Prostate gland (tissue), 2 donors: ENCODE measurements at regions not wholly inside any gene's neighbourhood (a gene's known extent, or its start where the extent isn't known, plus 50 kb on each side); places are given as distances from the start of the nearest gene placed in this dataset.

ENCODE experiments used
- DNase-seq: peaks from one replicate; pipeline ENCODE4 v3.0.0-alpha.2; 2019; ENCODE audit warnings: low spot score
- H3K27ac ChIP-seq, 2 donors: fragments of 200-600 bp; sonication (generic); 2 replicates each; pipeline ENCODE4 v1.5.1; 2017 to 2019
- H3K27me3 ChIP-seq: fragments of 200-600 bp; sonication (generic); replicated peaks from 2 replicates; pipeline ENCODE4 v1.5.1; 2019; ENCODE audit not compliant: insufficient read depth
- H3K36me3 ChIP-seq, 2 donors: fragments of 200-600 bp; sonication (generic); 1 replicate in 1 of 2; 2 replicates in 1 of 2; pipeline versions ENCODE4 v1.5.1 to v1.8.1; 2017 to 2019
- H3K4me1 ChIP-seq: fragments of 200-600 bp; sonication (generic); replicated peaks from 2 replicates; pipeline ENCODE4 v1.5.1; 2019
- H3K4me3 ChIP-seq, 2 donors: fragments of 200-600 bp; sonication (generic); 2 replicates each; pipeline ENCODE4 v1.5.1; 2017 to 2019
- H3K9me3 ChIP-seq: fragments of 200-600 bp; sonication (generic); 2 replicates; pipeline ENCODE4 v1.5.1; 2017
- CTCF ChIP-seq, 4 experiments: fragments of 200-600 bp in 2 of 4; fragments of 450-650 bp in 2 of 4; sonication (generic) in 2 of 4; IDR thresholded peaks; 1 replicate in 3 of 4; 2 replicates in 1 of 4; pipeline ENCODE4 v1.5.1; 2016 to 2019; ENCODE audit warnings: antibody characterized with exemption in 4 of 4, mild to moderate bottlenecking in 2 of 4, moderate library complexity in 2 of 4
- POLR2A ChIP-seq: fragments of 450-650 bp; IDR thresholded peaks from one replicate; pipeline ENCODE4 v1.6.1; 2016; ENCODE audit warnings: antibody characterized with exemption, mild to moderate bottlenecking
- POLR2AphosphoS5 ChIP-seq: sonication (generic); formaldehyde crosslinking; IDR thresholded peaks from one replicate; pipeline ENCODE4 v1.6.1; 2017; ENCODE audit warnings: antibody characterized with exemption
- WGBS: methylation state at CpG from one replicate; pipeline ENCODE4 v1.1.5; 2018; 5-methylcytosine and 5-hydroxymethylcytosine counted together
- intact Hi-C: fragments of 100-400 bp; cut with DNase I; formaldehyde crosslinking; loops from one replicate; pipeline ENCODE4 v1.14.2; 2022

- TF ChIP-seq POLR2A (no peak), CTCF (IDR thresholded peaks at IDR 0.05) (no peak), POLR2AphosphoS5 (no peak)
- Histone ChIP-seq H3K9me3 (no peaks in the 10 kb centered on the region), H3K27me3 (no peaks in the 10 kb centered on the region), H3K4me3 (no peak overlapping the region), H3K27ac (no peak overlapping the region), H3K36me3 (no peaks in the 10 kb centered on the region), H3K4me1 (no peaks in the 10 kb centered on the region)
- intact Hi-C loops, result no loop called here
- DNase-seq, result no peak
These were observed 102.6 kb upstream of the RSPO3 start for GRCh38 chr6:127015858-127016257.

GRCh38 chr6:127019828-127020227 is 98.6 kb upstream of the RSPO3 start:
- intact Hi-C loops, result no loop called here

GRCh38 chr6:127022302-127022701 is 96.2 kb upstream of the RSPO3 start:
- Histone ChIP-seq H3K4me1 (no peaks in the 10 kb centered on the region), H3K27me3 (no peaks in the 10 kb centered on the region), H3K9me3 (no peaks in the 10 kb centered on the region), H3K27ac (no peak overlapping the region), H3K4me3 (no peak overlapping the region), H3K36me3 (no peaks in the 10 kb centered on the region)
- TF ChIP-seq POLR2A (no peak), POLR2AphosphoS5 (peak; percentile 30), CTCF (IDR thresholded peaks at IDR 0.05) (no peak)
- whole genome bisulfite sequencing, result 15% methylated on average over 7 of the region's 7 CpGs
- DNase-seq, result peak; percentile 15
- intact Hi-C loops, result no loop called here

More at GRCh38 chr6:127019828-127020227, 98.6 kb upstream of the RSPO3 start:
- Histone ChIP-seq H3K9me3 (no peaks in the 10 kb centered on the region), H3K27ac (no peak overlapping the region), H3K27me3 (no peaks in the 10 kb centered on the region), H3K36me3 (no peaks in the 10 kb centered on the region), H3K4me1 (no peaks in the 10 kb centered on the region), H3K4me3 (no peak overlapping the region)
- 86% methylated on average over 1 of the region's 1 CpG for WGBS
- DNase-seq, result no peak
- no peak for TF ChIP-seq CTCF (IDR thresholded peaks at IDR 0.05)
- TF ChIP-seq POLR2AphosphoS5, result no peak
- no peak for TF ChIP-seq POLR2A

- Histone ChIP-seq H3K27ac (no peak overlapping the region), H3K4me3 (no peak overlapping the region), H3K36me3 (no peaks in the 10 kb centered on the region), H3K4me1 (no peaks in the 10 kb centered on the region), H3K27me3 (no peaks in the 10 kb centered on the region), H3K9me3 (no peaks in the 10 kb centered on the region)
- intact Hi-C loops, result no loop called here
- no peak for DNase-seq
- no peak for TF ChIP-seq CTCF (IDR thresholded peaks at IDR 0.05)
- TF ChIP-seq POLR2A, result no peak
- TF ChIP-seq POLR2AphosphoS5, result no peak
- 79% methylated on average over 1 of the region's 1 CpG for WGBS
These were observed 95.3 kb upstream of the RSPO3 start for GRCh38 chr6:127023001-127023778.

- WGBS, result 55% methylated on average over 1 of the region's 1 CpG
- intact Hi-C loops, result no loop called here
These were observed 92.2 kb upstream of the RSPO3 start for GRCh38 chr6:127026247-127026646.

More at GRCh38 chr6:127026247-127026646, 92.2 kb upstream of the RSPO3 start:
- DNase-seq, result no peak
- H3K4me3 ChIP-seq, result no peak overlapping the region
- TF ChIP-seq POLR2A (no peak), POLR2AphosphoS5 (no peak), CTCF (IDR thresholded peaks at IDR 0.05) (no peak)
- H3K4me1 ChIP-seq, result no peaks in the 10 kb centered on the region
- no peaks in the 10 kb centered on the region for H3K27me3 ChIP-seq
- no peak overlapping the region for H3K27ac ChIP-seq
- no peaks in the 10 kb centered on the region for H3K9me3 ChIP-seq
- H3K36me3 ChIP-seq, result no peaks in the 10 kb centered on the region
